ENCODE measurements at regions not wholly inside any gene's neighbourhood (a gene's known extent, or its start where the extent isn't known, plus 50 kb on each side); places are given as distances from the start of the nearest gene placed in this dataset.

DNA sequence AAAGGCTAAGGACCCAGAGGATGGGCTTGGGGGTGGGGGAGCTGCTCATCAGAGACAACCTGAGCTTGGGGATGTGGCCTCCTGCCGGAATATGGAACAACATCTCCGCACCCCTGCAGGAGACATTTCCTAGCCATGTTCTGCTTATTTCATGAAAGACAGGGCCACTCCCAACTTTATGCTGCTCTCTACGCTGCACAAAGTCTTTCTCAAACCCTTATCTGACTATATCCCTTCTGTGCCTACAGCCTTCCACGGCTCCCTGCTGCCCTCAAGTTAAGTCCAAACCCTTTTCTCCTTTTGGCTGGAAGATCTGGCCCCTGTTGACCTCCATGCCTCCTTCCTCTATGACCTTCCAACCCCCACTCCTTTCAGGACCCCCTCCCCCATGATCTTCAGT lies 562.0 kb downstream of the MN1 start:
- Histone ChIP-seq H3K36me3 (replicated peaks in 1 of 2; ENCODE audit: control insufficient read depth in 2 of 2, insufficient read depth in 2 of 2, low read length in 2 of 2) (no peaks in the 10 kb centered on the region), H3K9ac (ENCODE audit: low read depth, low read length, poor library complexity) (no peak overlapping the region), H2BK15ac (ENCODE audit: low read length) (no peak overlapping the region), H3K27me3 (ENCODE audit: control insufficient read depth in 3 of 3, insufficient read depth in 3 of 3, low read depth in 1 of 3, low read length in 3 of 3) (no peaks in the 10 kb centered on the region), H3K14ac (ENCODE audit: low read length) (no peak overlapping the region), H2BK12ac (ENCODE audit: low read length) (no peak overlapping the region), H3K79me1 (ENCODE audit: low read depth, low read length) (no peaks in the 10 kb centered on the region), H2AFZ (ENCODE audit: low read length) (peak overlapping the region; percentile 19), H3K4me3 (ENCODE audit: low read length in 2 of 2) (no peak overlapping the region), H3K9me3 (replicated peaks in 1 of 2; ENCODE audit: control insufficient read depth in 2 of 2, insufficient read depth in 1 of 2, low read depth in 1 of 2, low read length in 2 of 2) (no peaks in the 10 kb centered on the region), H4K91ac (ENCODE audit: low read depth, low read length, poor library complexity) (no peak overlapping the region), H2AK5ac (ENCODE audit: low read depth, low read length) (no peak overlapping the region), H3K27ac (replicated peaks; ENCODE audit: low read length) (no peak overlapping the region), H3K18ac (ENCODE audit: low read length) (no peak overlapping the region), H3K4me1 (ENCODE audit: control insufficient read depth in 2 of 2, insufficient read depth in 1 of 2, low read depth in 1 of 2, low read length in 2 of 2) (peaks cover 15 to 48% of the 10 kb centered on the region in 2 donors), H2BK5ac (ENCODE audit: low read length) (no peak overlapping the region), H3K4me2 (ENCODE audit: insufficient read depth, low read length, poor library complexity, severe bottlenecking) (no peak overlapping the region), H3K4ac (ENCODE audit: low read length) (no peak overlapping the region), H4K8ac (ENCODE audit: low read depth, low read length) (no peak overlapping the region), H3K23ac (ENCODE audit: low read depth, low read length, poor library complexity) (no peak overlapping the region), H2BK120ac (ENCODE audit: low read depth, low read length) (no peak overlapping the region)
- WGBS, 2 donors (ENCODE audit: extremely low coverage in 2 of 2, insufficient read length in 2 of 2, insufficient replicate concordance in 1 of 2) = no CpG with 5 or more reads among the region's 4 CpGs
- DNase-seq (ENCODE audit: low spot score) = no peak

DNA sequence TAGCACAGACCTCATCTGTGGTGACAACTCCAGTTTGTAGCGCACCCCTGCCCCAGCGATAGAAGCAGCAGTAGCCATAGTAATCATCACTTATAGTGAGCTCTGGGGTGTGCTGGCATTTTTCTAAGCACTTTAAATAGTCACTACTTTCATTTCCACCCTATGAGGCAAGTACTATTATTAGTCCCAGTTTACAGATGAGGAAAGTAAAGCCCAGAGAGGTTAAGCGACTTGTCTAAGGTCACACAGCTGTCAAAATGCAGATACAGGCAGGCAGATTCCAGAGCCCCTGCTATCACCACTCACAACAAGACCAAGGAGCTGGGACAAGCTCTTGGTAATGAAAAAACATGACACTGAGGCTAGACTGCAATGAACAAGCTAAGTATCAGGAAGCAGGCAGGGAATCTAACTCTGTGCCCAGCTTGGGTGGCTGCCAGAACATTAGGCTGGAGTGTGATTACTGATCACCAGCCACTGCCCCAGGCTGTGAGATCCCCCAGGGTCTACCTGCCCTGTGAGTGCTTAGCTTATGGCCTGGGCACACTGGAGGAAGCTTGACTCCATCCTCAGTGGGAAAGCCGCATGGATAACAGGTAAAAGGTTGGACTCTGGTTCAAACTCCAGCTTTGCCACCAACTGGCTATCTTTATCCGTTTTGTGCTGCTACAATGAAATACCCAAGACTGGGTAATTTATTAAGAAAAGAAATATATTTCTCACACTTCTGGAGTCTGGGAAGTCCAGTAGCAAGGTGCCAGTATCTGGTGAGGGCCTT lies 561.1 kb downstream of the MN1 start:
- peaks cover 18 to 57% of the 10 kb centered on the region in 2 donors for H3K4me1 ChIP-seq (ENCODE audit: control insufficient read depth in 2 of 2, insufficient read depth in 1 of 2, low read depth in 1 of 2, low read length in 2 of 2)
- H3K4me3 ChIP-seq (ENCODE audit: low read length in 2 of 2) = no peak overlapping the region
- WGBS, 2 donors (ENCODE audit: extremely low coverage in 2 of 2, insufficient read length in 2 of 2, insufficient replicate concordance in 1 of 2) = no CpG with 5 or more reads among the region's 5 CpGs

DNA sequence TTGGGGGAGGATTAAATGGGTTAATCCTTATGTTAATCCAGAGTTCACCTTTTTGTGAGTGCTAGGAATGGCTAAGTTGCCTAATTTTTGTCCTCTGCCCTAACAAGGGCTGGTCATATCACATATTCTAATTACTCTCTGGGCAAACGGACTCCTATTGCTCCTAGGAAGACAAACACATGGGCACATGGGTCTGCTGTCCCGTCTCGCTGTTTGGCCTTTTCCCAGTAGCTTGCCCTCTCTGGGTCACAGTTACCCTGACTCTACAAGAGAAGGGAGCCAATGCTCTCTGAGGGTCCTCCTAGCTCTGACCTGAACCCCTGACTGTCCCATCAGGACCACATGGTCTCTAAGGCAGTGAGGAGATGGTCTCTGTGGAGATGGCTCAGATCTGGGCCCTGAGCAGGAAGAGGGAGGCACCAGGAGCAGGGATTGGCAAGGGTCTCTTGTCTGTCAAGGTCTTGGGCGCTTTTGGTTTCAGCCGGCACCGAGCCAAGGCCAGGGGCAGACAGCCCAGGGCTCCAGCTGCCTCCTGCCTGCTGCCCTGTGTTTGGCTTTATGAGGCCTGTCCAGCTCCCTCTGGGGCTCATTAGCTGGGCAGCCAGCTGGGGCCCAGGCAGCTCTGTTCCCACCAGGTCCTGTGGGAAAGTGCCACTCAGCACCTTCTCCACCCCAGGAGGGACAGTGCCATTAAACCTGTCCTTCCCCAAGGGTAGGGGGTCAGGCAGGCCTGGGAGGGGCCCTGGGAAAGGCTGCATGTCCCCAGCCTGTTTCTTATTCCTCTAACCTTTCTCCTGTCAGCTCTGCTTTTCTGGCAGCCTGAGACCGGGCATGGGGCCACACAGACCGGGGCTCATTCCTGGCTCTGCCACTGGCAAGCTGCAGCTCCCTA lies 559.9 kb downstream of the MN1 start:
- Histone ChIP-seq H2BK12ac (ENCODE audit: low read length) (no peak overlapping the region), H3K9me3 (replicated peaks in 1 of 2; ENCODE audit: control insufficient read depth in 2 of 2, insufficient read depth in 1 of 2, low read depth in 1 of 2, low read length in 2 of 2) (no peaks in the 10 kb centered on the region), H2BK5ac (ENCODE audit: low read length) (peak overlapping the region; percentile 5), H3K18ac (ENCODE audit: low read length) (peak overlapping the region; percentile 31), H3K27ac (replicated peaks; ENCODE audit: low read length) (no peak overlapping the region), H2AFZ (ENCODE audit: low read length) (peak overlapping the region; percentile 31), H3K4me3 (ENCODE audit: low read length in 2 of 2) (no peak overlapping the region), H3K4me1 (ENCODE audit: control insufficient read depth in 2 of 2, insufficient read depth in 1 of 2, low read depth in 1 of 2, low read length in 2 of 2) (peaks cover 15 to 64% of the 10 kb centered on the region in 2 donors), H2BK120ac (ENCODE audit: low read depth, low read length) (no peak overlapping the region), H3K79me1 (ENCODE audit: low read depth, low read length) (no peaks in the 10 kb centered on the region), H3K4ac (ENCODE audit: low read length) (no peak overlapping the region), H3K9ac (ENCODE audit: low read depth, low read length, poor library complexity) (no peak overlapping the region), H2BK15ac (ENCODE audit: low read length) (no peak overlapping the region), H4K8ac (ENCODE audit: low read depth, low read length) (no peak overlapping the region), H3K4me2 (ENCODE audit: insufficient read depth, low read length, poor library complexity, severe bottlenecking) (no peak overlapping the region), H3K14ac (ENCODE audit: low read length) (no peak overlapping the region), H2AK5ac (ENCODE audit: low read depth, low read length) (peak overlapping the region; percentile 26), H3K23ac (ENCODE audit: low read depth, low read length, poor library complexity) (no peak overlapping the region), H3K27me3 (ENCODE audit: control insufficient read depth in 3 of 3, insufficient read depth in 3 of 3, low read depth in 1 of 3, low read length in 3 of 3) (no peaks in the 10 kb centered on the region), H3K36me3 (replicated peaks in 1 of 2; ENCODE audit: control insufficient read depth in 2 of 2, insufficient read depth in 2 of 2, low read length in 2 of 2) (no peaks in the 10 kb centered on the region), H4K91ac (ENCODE audit: low read depth, low read length, poor library complexity) (no peak overlapping the region)
- no peak for DNase-seq (ENCODE audit: low spot score)
- WGBS, 2 donors (ENCODE audit: extremely low coverage in 2 of 2, insufficient read length in 2 of 2, insufficient replicate concordance in 1 of 2) = no CpG with 5 or more reads among the region's 8 CpGs

More for the DNA sequence above, 561.1 kb downstream of the MN1 start:
- H2BK120ac ChIP-seq (ENCODE audit: low read depth, low read length) = no peak overlapping the region
- H2BK15ac ChIP-seq (ENCODE audit: low read length) = no peak overlapping the region
- no peak for DNase-seq (ENCODE audit: low spot score)
- H2BK5ac ChIP-seq (ENCODE audit: low read length) = no peak overlapping the region
- no peaks in the 10 kb centered on the region for H3K9me3 ChIP-seq (replicated peaks in 1 of 2; ENCODE audit: control insufficient read depth in 2 of 2, insufficient read depth in 1 of 2, low read depth in 1 of 2, low read length in 2 of 2)
- no peak overlapping the region for H3K27ac ChIP-seq (replicated peaks; ENCODE audit: low read length)
- no peak overlapping the region for H2BK12ac ChIP-seq (ENCODE audit: low read length)
- H3K14ac ChIP-seq (ENCODE audit: low read length) = no peak overlapping the region
- H3K23ac ChIP-seq (ENCODE audit: low read depth, low read length, poor library complexity) = no peak overlapping the region
- H3K27me3 ChIP-seq (ENCODE audit: control insufficient read depth in 3 of 3, insufficient read depth in 3 of 3, low read depth in 1 of 3, low read length in 3 of 3) = no peaks in the 10 kb centered on the region
- H2AFZ ChIP-seq (ENCODE audit: low read length) = no peak overlapping the region
- H3K79me1 ChIP-seq (ENCODE audit: low read depth, low read length) = no peaks in the 10 kb centered on the region
- H3K36me3 ChIP-seq (replicated peaks in 1 of 2; ENCODE audit: control insufficient read depth in 2 of 2, insufficient read depth in 2 of 2, low read length in 2 of 2) = no peaks in the 10 kb centered on the region
- no peak overlapping the region for H3K4ac ChIP-seq (ENCODE audit: low read length)
- H4K8ac ChIP-seq (ENCODE audit: low read depth, low read length) = no peak overlapping the region
- H3K18ac ChIP-seq (ENCODE audit: low read length) = peak overlapping the region; percentile 76
- no peak overlapping the region for H3K4me2 ChIP-seq (ENCODE audit: insufficient read depth, low read length, poor library complexity, severe bottlenecking)
- H2AK5ac ChIP-seq (ENCODE audit: low read depth, low read length) = no peak overlapping the region
- H3K9ac ChIP-seq (ENCODE audit: low read depth, low read length, poor library complexity) = no peak overlapping the region
- no peak overlapping the region for H4K91ac ChIP-seq (ENCODE audit: low read depth, low read length, poor library complexity)

DNA sequence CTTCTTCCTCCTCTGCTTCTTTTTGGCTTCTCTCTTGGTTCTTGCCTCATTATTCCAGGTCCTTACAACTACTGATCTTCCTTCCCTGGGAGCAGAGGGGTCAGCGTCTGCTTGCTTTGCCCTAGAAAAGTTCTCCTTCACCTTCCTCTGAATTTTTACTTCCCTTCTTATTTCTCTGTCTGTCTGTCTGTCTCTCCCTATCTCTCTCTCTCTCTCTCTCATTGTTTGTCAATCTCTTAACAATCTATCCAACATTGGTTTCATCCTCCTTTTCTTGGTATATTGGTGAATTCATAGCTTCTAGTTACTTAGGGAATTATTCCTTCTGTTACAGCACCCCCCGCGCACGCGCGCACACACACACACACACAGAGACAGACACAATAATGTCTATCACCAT lies 559.1 kb downstream of the MN1 start:
- no peak overlapping the region for H2BK5ac ChIP-seq (ENCODE audit: low read length)
- no peak overlapping the region for H2AK5ac ChIP-seq (ENCODE audit: low read depth, low read length)
- H2BK12ac ChIP-seq (ENCODE audit: low read length) = no peak overlapping the region
- H3K36me3 ChIP-seq (replicated peaks in 1 of 2; ENCODE audit: control insufficient read depth in 2 of 2, insufficient read depth in 2 of 2, low read length in 2 of 2) = no peaks in the 10 kb centered on the region
- no CpG with 5 or more reads among the region's 6 CpGs for WGBS, 2 donors (ENCODE audit: extremely low coverage in 2 of 2, insufficient read length in 2 of 2, insufficient replicate concordance in 1 of 2)
- no peak overlapping the region for H3K14ac ChIP-seq (ENCODE audit: low read length)
- H3K79me1 ChIP-seq (ENCODE audit: low read depth, low read length) = no peaks in the 10 kb centered on the region
- H3K4me1 ChIP-seq (ENCODE audit: control insufficient read depth in 2 of 2, insufficient read depth in 1 of 2, low read depth in 1 of 2, low read length in 2 of 2) = peaks cover 13 to 61% of the 10 kb centered on the region in 2 donors
- no peak overlapping the region for H2BK15ac ChIP-seq (ENCODE audit: low read length)
- no peak overlapping the region for H3K23ac ChIP-seq (ENCODE audit: low read depth, low read length, poor library complexity)
- peak overlapping the region; percentile 25 for H2AFZ ChIP-seq (ENCODE audit: low read length)
- no peak overlapping the region for H3K27ac ChIP-seq (replicated peaks; ENCODE audit: low read length)
- H3K18ac ChIP-seq (ENCODE audit: low read length) = no peak overlapping the region
- no peaks in the 10 kb centered on the region for H3K9me3 ChIP-seq (replicated peaks in 1 of 2; ENCODE audit: control insufficient read depth in 2 of 2, insufficient read depth in 1 of 2, low read depth in 1 of 2, low read length in 2 of 2)
- H3K9ac ChIP-seq (ENCODE audit: low read depth, low read length, poor library complexity) = no peak overlapping the region
- H3K4me3 ChIP-seq (ENCODE audit: low read length in 2 of 2) = no peak overlapping the region
- H4K91ac ChIP-seq (ENCODE audit: low read depth, low read length, poor library complexity) = no peak overlapping the region
- no peaks in the 10 kb centered on the region for H3K27me3 ChIP-seq (ENCODE audit: control insufficient read depth in 3 of 3, insufficient read depth in 3 of 3, low read depth in 1 of 3, low read length in 3 of 3)
- no peak overlapping the region for H3K4ac ChIP-seq (ENCODE audit: low read length)
- DNase-seq (ENCODE audit: low spot score) = no peak
- no peak overlapping the region for H4K8ac ChIP-seq (ENCODE audit: low read depth, low read length)
- H2BK120ac ChIP-seq (ENCODE audit: low read depth, low read length) = no peak overlapping the region
- H3K4me2 ChIP-seq (ENCODE audit: insufficient read depth, low read length, poor library complexity, severe bottlenecking) = no peak overlapping the region

Measured in neuronal stem cell (in vitro differentiated cells).